NCI-H1105 (cell line): ENCODE measurements at regions not wholly inside any gene's neighbourhood (a gene's known extent, or its start where the extent isn't known, plus 50 kb on each side); places are given as distances from the start of the nearest gene placed in this dataset.

Experiments used
- DNase-seq: peaks from one replicate; lab custom pipeline; 2025; lab: John Stamatoyannopoulos, UW

- no peak for DNase-seq
Measured at GRCh38 chr16:59236804-59237458, 502.8 kb upstream of the GOT2 start.

- no peak for DNase-seq
Measured at GRCh38 chr16:59224401-59224800, 490.3 kb upstream of the GOT2 start.

- DNase-seq: no peak
Measured at GRCh38 chr16:59220011-59220410, 485.9 kb upstream of the GOT2 start.

GRCh38 chr16:59216291-59216690 lies 482.2 kb upstream of the GOT2 start:
- no peak for DNase-seq

- DNase-seq: no peak
Measured at GRCh38 chr16:59214455-59214854, 480.3 kb upstream of the GOT2 start.

- DNase-seq: no peak
Measured at GRCh38 chr16:59213952-59214351, 479.8 kb upstream of the GOT2 start.

GRCh38 chr16:59212492-59213024 lies 478.4 kb upstream of the GOT2 start:
- no peak for DNase-seq

GRCh38 chr16:59210955-59211541 lies 476.9 kb upstream of the GOT2 start:
- no peak for DNase-seq

- DNase-seq: no peak
Measured at GRCh38 chr16:59205403-59205802, 471.3 kb upstream of the GOT2 start.

- no peak for DNase-seq
Measured at GRCh38 chr16:59204589-59204988, 470.5 kb upstream of the GOT2 start.

- DNase-seq: no peak
Measured at GRCh38 chr16:59202233-59202862, 468.2 kb upstream of the GOT2 start.

GRCh38 chr16:59201821-59202220 lies 467.7 kb upstream of the GOT2 start:
- DNase-seq: no peak

- no peak for DNase-seq
Measured at GRCh38 chr16:59201160-59201559, 467.0 kb upstream of the GOT2 start.

GRCh38 chr16:59198487-59198886 lies 464.4 kb upstream of the GOT2 start:
- DNase-seq: no peak

- no peak for DNase-seq
Measured at GRCh38 chr16:59195242-59195641, 461.1 kb upstream of the GOT2 start.

GRCh38 chr16:59193637-59194036 lies 459.5 kb upstream of the GOT2 start:
- no peak for DNase-seq

GRCh38 chr16:59192551-59193199 lies 458.6 kb upstream of the GOT2 start:
- DNase-seq: no peak

GRCh38 chr16:59190731-59191130 lies 456.6 kb upstream of the GOT2 start:
- DNase-seq: no peak

- no peak for DNase-seq
Measured at GRCh38 chr16:59188029-59188428, 453.9 kb upstream of the GOT2 start.

GRCh38 chr16:59181821-59182420 lies 447.8 kb upstream of the GOT2 start:
- DNase-seq: no peak

- DNase-seq: no peak
Measured at GRCh38 chr16:59180083-59180476, 446.0 kb upstream of the GOT2 start.

GRCh38 chr16:59179446-59180082 lies 445.4 kb upstream of the GOT2 start:
- DNase-seq: no peak
